GM18907 (cell line): ENCODE measurements at regions not wholly inside any gene's neighbourhood (a gene's known extent, or its start where the extent isn't known, plus 50 kb on each side); places are given as distances from the start of the nearest gene placed in this dataset.
"Not testable (repeated sequence)": the region's sequence is repeated elsewhere in the genome, so short reads cannot be mapped to it uniquely, and the experiment has no call there.

Source experiments
- ATAC-seq: cut with Tn5 transposase; IDR thresholded peaks from one replicate; pipeline ENCODE4 v1.9.1; 2021; ENCODE audit warnings: mild to moderate bottlenecking, moderate library complexity; ENCODE audit not compliant: unreplicated experiment

DNA sequence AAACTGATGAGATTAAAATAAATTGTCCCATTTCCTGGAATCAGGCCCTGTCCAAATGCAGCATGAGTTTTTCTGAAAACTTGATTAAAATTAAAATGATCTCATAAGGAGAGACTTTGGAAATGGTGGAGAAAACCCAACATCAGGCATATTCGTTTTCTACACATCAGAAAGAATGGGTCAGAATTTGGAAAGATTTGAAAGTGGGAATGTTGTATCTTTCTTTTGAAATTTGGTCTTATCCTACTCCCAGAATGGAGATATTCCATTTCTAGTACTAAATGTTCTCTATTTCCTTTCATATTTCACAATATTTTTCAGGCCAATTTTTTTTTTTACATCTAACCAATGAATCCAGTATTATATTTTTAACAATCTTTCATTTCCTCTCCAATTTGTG lies 223.9 kb upstream of the RXFP2 start:
- ATAC-seq, result no peak

GRCh38 chr13:31517599-31517998 lies 221.7 kb upstream of the RXFP2 start:
- ATAC-seq, result no peak

- ATAC-seq, result no peak
These were observed 220.7 kb upstream of the RXFP2 start for GRCh38 chr13:31518645-31519044.

- no peak for ATAC-seq
These were observed 217.9 kb upstream of the RXFP2 start for GRCh38 chr13:31521435-31521834.

- ATAC-seq, result no peak
These were observed 216.9 kb upstream of the RXFP2 start for GRCh38 chr13:31522396-31522795.

DNA sequence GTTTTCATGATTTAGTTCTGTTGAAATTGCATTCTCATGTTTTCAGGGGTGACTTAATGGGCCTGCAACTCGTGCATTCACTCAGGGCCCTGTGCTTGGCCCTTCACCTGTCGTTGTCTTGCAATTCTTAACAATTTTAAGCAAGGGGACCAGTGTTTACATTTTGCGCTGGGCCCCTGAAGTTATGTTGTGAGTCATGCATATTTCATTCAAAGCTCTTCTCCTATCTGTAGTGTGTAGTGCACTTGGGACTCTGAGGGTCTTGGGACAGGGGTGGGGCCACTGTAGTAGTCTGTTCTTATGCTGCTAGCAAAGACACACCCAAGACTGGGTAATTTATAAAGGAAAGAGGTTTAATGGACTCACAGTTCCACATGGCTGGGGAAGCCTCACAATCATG lies 211.2 kb upstream of the RXFP2 start:
- no peak for ATAC-seq

DNA sequence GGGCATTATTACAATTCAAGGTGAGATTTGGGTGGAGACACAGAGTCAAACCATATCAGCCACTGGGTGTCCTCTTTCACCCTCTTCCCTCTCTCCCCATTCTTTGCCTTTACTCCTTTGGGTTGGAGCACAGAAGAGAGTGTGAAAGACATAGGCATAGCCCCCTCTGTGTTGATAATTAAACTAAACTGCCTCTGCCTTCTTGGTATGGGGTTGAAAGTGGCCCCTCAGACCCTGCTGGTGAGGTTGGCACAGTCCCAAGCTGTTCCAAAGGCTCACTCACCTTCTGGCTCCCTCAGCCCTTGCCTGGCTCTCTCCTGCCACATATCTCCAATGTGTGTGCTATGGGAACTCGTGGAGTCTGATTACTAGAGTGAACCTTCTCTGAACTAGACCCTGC lies 210.6 kb upstream of the RXFP2 start:
- no peak for ATAC-seq

- no peak for ATAC-seq
These were observed 208.4 kb upstream of the RXFP2 start for GRCh38 chr13:31530922-31531321.

DNA sequence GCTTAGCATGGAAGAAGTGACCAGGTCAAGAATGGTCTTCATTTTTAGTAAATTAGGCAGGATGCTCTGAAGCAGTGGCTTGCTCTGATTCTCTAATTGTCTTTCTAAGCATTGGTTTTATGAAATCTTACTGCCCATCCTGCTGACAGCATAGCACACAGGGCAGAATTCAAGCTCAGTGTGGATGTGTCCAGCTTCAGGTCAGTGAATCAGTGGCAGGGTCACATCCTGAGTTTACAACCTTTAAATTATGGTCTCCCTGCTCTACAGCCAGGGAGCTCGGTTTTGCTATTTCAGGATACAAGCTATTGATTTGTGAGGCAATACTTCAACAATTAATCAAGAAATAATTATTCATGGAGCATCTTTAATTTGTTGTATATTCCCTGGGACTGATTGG lies 202.3 kb upstream of the RXFP2 start:
- no peak for ATAC-seq

DNA sequence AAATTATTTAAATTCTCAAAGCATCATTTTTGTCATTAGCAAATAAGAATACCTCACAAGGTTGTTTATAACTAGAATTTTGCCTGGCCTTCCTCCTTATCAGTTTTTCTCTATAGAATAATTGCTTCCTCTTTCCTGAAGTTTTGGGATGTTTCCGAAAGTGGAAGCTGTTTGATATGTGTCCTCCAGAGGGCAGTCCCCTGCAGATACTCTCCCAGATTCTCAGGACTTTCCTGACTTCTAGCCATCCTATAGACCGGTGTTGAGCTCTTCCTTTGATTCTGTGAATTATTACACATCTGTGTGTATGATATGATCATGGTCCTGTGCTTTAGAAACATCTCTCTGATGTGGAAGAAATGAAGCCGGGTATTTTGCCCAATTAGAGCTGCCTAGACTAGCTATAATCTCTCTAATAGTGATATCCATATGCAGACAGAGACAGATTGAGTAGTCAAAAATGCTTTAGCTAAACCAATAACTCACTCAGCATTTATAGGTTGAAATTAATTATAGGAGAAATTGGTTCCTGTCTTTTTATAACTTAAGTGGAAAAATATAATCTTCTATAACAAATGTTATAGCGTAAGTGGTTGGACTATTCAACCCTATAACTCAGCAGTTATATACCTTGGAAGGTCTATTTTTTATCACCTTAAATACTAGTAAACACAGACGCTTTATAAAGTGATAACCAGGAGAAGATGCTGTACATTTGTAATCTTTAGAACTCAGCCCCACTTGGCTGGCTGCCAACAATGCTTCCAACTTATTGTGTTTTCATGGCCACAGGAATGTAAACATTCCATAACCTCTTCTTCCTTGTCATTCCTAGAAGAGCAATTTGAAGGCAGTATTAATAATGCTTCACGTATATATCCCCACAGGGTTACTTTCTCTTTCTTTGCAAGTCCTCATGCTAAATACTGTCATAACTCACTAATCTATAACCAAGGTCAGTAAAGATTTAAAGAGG lies 201.0 kb upstream of the RXFP2 start:
- ATAC-seq, result no peak

DNA sequence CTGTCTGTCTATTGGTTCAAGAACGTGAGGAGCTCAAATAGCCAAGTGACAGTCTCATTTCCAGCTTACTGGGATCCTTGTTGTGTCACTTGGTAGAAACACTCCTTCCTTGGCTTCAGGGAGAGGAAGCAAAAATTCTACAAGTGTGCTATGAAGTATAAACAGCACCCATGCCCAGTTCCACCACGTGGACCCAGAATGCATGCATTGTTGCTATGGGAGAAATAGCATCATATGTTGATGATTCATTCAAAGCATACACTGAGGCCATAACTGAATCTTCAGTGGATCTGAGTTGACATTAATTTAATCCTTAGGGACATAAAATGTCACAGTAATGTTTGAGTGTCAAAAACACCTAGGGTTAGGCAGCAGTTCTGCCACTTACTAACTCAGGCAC lies 199.0 kb upstream of the RXFP2 start:
- no peak for ATAC-seq

- ATAC-seq, result no peak
These were observed 196.1 kb upstream of the RXFP2 start for GRCh38 chr13:31543190-31543589.

GRCh38 chr13:31545616-31546015 lies 193.7 kb upstream of the RXFP2 start:
- no peak for ATAC-seq

DNA sequence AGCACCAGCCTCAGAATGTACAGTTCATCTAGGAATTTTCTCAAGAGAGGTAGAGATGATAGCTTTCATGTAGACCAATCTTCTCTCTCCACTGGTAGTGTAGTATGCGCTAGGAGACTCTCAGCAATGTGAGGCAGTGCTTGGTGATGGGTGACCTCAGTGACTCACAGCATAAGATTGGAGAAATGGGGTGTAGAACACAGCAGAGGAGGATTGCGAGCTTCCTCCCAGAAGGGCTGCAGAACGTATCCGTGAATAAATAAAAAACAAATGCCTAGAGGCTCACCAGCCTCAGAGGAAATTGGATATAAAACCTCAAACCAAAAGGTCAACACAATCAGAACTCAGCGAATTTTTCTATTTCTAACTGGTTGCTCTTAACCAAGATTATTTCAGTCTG lies 182.9 kb upstream of the RXFP2 start:
- ATAC-seq, result no peak

GRCh38 chr13:31584221-31584620 lies 155.1 kb upstream of the RXFP2 start:
- not testable (repeated sequence) for ATAC-seq

DNA sequence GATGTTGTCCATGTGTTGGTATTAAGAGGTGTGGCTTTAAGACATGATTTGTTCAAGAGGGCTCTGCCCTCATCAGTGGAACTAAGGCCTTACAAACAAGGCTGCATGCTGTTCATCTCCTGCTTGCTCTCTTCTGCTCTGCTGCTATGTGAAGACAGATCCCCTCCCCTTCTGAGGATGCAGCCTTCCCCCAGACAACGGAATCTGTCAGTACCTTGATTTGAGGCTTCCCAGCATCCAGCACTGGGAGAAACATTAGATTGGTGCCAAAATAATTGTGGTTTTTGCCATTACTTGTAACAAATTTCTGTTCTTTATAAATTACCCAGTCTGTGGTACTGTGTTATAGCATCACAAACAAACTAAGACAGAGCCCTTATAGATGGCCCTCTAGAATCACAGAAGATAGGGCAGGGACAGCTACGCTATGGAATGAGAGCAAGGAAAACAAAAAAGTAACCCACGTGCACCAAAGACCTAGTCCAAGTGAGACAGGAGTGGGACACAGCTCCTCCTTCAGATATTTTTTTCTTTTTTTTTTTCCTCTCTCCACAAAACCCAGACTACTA lies 151.5 kb upstream of the RXFP2 start:
- no peak for ATAC-seq

DNA sequence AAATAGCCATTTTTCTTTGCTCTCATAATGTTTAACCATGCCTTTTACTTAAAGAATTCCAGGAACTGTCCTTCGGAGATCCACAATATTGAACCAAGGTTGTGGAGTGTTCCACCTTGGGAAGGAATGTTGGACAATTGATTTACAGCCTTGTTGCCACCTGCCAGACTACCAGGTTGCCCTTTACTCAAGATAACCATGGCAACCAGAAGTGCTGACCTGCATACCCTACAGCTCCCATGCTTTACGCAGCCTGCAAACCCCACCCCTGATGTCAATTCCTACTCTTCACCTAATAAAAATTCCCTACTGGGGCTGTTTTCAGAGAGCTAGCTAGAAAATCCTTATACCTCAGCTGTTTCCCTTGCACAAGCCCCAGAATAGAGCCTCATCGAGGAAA lies 151.0 kb upstream of the RXFP2 start:
- ATAC-seq, result no peak

DNA sequence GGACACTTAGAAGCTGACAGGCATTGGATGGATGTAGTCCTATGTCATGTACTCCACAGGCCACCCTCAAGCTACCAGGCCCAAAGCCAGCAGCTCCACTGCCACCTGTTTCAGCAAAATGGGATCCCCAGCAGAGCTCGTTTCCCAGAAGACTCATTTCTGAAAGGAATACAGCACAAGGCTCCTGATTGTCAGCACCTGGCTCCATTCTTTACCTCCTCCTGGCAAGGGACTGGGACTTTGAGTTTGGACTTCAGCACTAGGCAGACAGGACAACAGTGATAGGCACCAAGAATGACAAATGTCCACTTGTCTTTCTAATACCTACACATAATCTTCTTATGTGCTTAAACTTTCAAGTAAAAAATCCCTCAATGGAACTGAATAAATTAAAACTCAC lies 150.4 kb upstream of the RXFP2 start:
- no peak for ATAC-seq

GRCh38 chr13:31591642-31592233 lies 147.6 kb upstream of the RXFP2 start:
- no peak for ATAC-seq

DNA sequence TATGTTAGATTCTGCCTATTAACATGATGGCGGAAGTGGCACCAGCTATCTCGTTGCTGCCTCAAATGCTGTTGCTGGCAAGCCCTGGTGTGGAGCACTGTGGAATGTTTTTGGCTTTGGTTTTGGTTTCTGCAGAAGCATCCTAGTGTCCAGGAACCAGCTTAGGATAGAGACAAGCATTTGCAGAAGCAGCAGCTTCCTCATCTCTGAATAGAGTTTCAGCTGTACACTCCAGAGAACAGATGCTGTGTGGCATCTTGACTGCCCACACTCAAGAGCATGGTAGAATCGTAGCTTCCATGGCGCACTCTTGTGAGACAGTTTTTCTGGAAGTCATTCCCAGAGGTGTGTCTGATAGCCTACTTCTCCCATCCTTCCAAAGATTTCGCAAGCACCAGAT lies 145.3 kb upstream of the RXFP2 start:
- ATAC-seq, result no peak

DNA sequence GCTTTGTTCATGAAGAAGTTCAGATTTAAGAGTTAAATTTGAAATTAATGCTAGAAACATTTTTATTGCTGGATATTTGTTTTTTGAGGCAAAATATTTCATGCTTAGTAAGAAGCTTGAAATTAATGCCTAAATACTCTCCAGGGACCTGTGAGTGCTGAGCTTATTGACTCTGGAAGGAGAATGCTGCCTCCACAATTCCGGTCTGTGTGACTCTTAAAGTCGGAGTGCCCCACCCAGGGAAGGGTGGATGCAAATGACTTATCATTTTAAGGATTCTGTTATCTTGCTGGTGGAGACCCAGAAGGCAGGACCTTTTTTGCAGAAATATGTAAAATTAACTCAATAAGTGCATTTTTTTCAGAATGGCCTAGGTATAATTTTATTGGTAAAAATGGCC lies 143.8 kb upstream of the RXFP2 start:
- no peak for ATAC-seq

DNA sequence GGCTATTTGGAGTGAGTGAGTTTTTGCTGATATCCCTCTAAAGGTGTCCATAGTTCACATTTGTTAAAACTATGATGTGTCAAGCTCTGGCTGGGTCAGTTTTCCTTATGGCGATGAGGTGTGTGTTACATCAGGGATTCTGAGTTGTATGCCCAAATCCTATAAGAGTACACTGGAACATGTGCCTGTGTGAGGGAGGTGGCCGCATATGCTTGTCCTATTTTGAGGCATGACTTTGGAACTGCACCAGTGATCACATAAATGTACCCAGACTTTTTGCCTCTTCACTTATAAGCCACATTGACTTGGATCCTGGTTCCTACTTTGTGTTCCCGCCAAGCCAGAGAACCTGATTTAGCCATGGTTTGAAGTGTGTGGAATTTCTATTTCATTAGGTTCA lies 140.3 kb upstream of the RXFP2 start:
- ATAC-seq, result no peak
